GM06990 (cell line): ENCODE measurements at regions not wholly inside any gene's neighbourhood (a gene's known extent, or its start where the extent isn't known, plus 50 kb on each side); places are given as distances from the start of the nearest gene placed in this dataset.
A peak's percentile ranks its signal among the peaks of the same experiment; 100 is the strongest.

Source experiments
- DNase-seq: peaks from one replicate; pipeline ENCODE4 v3.0.0-alpha.2; 2011; ENCODE audit not compliant: insufficient read length; ENCODE audit errors: extremely low read depth
- H3K27me3 ChIP-seq: replicated peaks from 2 replicates; pipeline ENCODE4 v1.6.0; 2011; ENCODE audit warnings: low read length; ENCODE audit not compliant: control insufficient read depth, insufficient read depth
- H3K36me3 ChIP-seq: 2 replicates; pipeline ENCODE4 v1.5.1; 2011; ENCODE audit warnings: low read length; ENCODE audit not compliant: control insufficient read depth, insufficient read depth
- H3K4me3 ChIP-seq: replicated peaks from 2 replicates; pipeline ENCODE4 v1.5.1; 2011; ENCODE audit warnings: low read depth, mild to moderate bottlenecking, control low read depth, low read length
- TF ChIP-seq, protein P1 (sequence below): IDR thresholded peaks from 2 replicates; pipeline ENCODE4 v1.5.1; 2011; ENCODE audit warnings: low read length, control low read depth, mild to moderate bottlenecking, inconsistent platforms; ENCODE audit not compliant: insufficient read depth, poor library complexity, severe bottlenecking

DNA sequence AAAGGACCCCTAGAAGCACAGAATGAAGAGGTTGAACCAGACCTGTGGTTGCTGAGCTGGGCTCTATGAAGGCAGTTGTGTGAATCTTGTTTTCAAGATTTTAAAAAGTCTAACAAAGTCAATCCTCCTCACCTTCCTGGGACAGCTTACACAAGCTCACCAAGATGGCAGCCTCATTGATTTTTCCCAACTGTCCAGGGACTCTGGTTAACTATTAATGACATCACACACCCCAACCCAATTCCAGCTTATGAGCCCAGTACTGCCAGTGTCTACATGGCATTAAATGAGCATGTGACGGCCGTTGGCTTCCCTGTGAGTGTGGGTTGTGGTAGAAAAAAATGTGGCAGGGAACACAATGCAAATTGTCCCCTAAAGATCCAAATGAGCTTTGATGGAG is 137.0 kb downstream of the CHST1 start:
- Histone ChIP-seq H3K27me3 (no peaks in the 10 kb centered on the region), H3K36me3 (no peaks in the 10 kb centered on the region), H3K4me3 (no peak overlapping the region)
- DNase-seq: no peak
- TF ChIP-seq, protein P1, sequence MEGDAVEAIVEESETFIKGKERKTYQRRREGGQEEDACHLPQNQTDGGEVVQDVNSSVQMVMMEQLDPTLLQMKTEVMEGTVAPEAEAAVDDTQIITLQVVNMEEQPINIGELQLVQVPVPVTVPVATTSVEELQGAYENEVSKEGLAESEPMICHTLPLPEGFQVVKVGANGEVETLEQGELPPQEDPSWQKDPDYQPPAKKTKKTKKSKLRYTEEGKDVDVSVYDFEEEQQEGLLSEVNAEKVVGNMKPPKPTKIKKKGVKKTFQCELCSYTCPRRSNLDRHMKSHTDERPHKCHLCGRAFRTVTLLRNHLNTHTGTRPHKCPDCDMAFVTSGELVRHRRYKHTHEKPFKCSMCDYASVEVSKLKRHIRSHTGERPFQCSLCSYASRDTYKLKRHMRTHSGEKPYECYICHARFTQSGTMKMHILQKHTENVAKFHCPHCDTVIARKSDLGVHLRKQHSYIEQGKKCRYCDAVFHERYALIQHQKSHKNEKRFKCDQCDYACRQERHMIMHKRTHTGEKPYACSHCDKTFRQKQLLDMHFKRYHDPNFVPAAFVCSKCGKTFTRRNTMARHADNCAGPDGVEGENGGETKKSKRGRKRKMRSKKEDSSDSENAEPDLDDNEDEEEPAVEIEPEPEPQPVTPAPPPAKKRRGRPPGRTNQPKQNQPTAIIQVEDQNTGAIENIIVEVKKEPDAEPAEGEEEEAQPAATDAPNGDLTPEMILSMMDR: no peak

GRCh38 chr11:45527898-45528297 is 137.5 kb downstream of the CHST1 start:
- no peaks in the 10 kb centered on the region for H3K36me3 ChIP-seq
- peak; percentile 16 for DNase-seq
- no peak overlapping the region for H3K4me3 ChIP-seq
- H3K27me3 ChIP-seq: no peaks in the 10 kb centered on the region
- TF ChIP-seq, protein P1: no peak

- Histone ChIP-seq H3K4me3 (no peak overlapping the region), H3K27me3 (no peaks in the 10 kb centered on the region), H3K36me3 (no peaks in the 10 kb centered on the region)
- TF ChIP-seq, protein P1: no peak
- no peak for DNase-seq
Measured at GRCh38 chr11:45525393-45525792, 140.0 kb downstream of the CHST1 start.

- no peak overlapping the region for H3K4me3 ChIP-seq
- H3K27me3 ChIP-seq: no peaks in the 10 kb centered on the region; the same call in 1 of the 2 replicates
- no peak for DNase-seq
- H3K36me3 ChIP-seq: no peaks in the 10 kb centered on the region
- TF ChIP-seq, protein P1: no peak
Measured at GRCh38 chr11:45523760-45524159, 141.7 kb downstream of the CHST1 start.

- no peak for DNase-seq
- H3K36me3 ChIP-seq: no peaks in the 10 kb centered on the region
- no peak overlapping the region for H3K4me3 ChIP-seq
- TF ChIP-seq, protein P1: no peak
- H3K27me3 ChIP-seq: no peaks in the 10 kb centered on the region; the same call in 1 of the 2 replicates
Measured at GRCh38 chr11:45518833-45519535, 146.4 kb downstream of the CHST1 start.
